Activated CD4-positive, alpha-beta T cell treated with anti-CD3 and anti-CD28 coated beads, Interleukin-2, amount 50 U/mL, for 16 hours (primary cell): ENCODE measurements at regions not wholly inside any gene's neighbourhood (a gene's known extent, or its start where the extent isn't known, plus 50 kb on each side); places are given as distances from the start of the nearest gene placed in this dataset.

Experiments used
- DNase-seq: peaks from one replicate; pipeline ENCODE4 v3.0.0-alpha.2; 2020

GRCh38 chr15:94047566-94047965 is 183.8 kb upstream of the MCTP2 start:
- no peak for DNase-seq

GRCh38 chr15:94042180-94042928 is 189.0 kb upstream of the MCTP2 start:
- DNase-seq: no peak

GRCh38 chr15:94041746-94042145 is 189.6 kb upstream of the MCTP2 start:
- no peak for DNase-seq

- no peak for DNase-seq
Measured at GRCh38 chr15:94040541-94041248, 190.7 kb upstream of the MCTP2 start.

DNA sequence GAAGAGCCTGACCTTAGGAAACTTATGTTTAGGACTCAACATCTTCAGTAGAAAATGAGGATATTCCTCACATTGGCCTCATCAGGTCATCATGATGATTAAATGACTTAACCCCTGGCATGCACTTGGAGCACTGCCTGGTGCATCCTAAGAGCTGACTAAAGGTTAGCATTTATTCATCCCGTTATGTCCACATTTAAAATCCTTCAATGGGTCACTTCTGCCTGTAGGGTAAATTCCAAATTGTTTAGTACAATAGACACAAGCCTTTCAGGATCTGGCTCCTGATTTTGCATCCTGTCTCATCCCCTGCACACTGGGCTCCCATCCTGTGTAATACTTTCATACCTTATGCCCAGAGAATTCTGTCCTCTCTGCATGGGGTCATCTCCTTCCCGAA is 195.2 kb upstream of the MCTP2 start:
- no peak for DNase-seq

GRCh38 chr15:94033683-94034020 is 197.7 kb upstream of the MCTP2 start:
- DNase-seq: no peak

DNA sequence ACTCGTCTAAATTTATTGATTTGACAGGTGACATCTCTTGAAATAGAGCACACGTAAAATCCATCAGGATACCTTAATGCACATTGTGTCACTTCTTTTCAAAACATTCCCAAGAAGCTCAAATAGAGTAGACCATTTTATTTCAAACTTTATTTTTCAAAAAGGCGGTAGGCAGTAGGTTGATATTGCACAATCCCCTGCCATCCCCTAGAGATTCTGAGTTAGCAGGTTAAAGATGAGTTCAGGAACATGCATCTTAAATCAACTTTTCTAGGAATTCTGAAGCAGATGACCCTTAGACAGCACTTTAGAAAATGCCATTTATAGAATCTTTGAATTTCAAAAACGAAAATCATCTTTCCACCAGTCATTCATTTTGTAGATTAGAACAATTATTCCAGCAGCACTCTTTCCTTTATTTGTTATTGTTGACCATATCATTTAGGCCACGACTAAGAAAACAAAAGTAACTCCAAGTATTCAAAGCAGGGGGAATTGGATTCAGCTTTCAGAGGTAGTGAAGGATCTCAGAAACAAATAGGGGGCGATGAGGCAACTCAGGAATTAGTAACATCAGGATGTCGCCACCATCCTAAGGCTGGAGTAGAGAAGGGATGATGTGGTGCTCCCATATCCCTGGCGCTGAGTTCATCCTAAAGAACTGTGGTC is 198.2 kb upstream of the MCTP2 start:
- DNase-seq: no peak

DNA sequence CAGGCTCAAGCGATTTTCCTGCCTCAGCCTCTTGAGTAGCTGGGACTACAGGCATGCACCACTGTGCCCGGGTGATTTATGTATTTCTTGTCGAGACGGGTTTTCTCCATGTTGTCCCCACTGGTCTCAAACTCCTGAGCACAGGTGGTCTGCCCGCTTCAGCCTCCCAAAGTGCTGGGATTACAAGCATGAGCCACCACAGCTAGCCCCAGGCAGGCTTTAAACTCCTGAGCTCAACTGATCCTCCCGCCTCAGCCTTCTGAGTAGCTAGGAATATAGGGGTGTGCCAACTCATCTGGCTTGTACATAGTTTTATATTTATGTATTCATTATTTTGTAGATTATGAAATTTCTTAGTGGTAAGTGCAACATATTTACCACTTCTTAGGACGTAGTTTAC is 198.8 kb upstream of the MCTP2 start:
- DNase-seq: no peak

- no peak for DNase-seq
Measured at GRCh38 chr15:94031072-94031471, 200.3 kb upstream of the MCTP2 start.

GRCh38 chr15:94029495-94029894 is 201.9 kb upstream of the MCTP2 start:
- DNase-seq: no peak

GRCh38 chr15:94028809-94029208 is 202.6 kb upstream of the MCTP2 start:
- no peak for DNase-seq

DNA sequence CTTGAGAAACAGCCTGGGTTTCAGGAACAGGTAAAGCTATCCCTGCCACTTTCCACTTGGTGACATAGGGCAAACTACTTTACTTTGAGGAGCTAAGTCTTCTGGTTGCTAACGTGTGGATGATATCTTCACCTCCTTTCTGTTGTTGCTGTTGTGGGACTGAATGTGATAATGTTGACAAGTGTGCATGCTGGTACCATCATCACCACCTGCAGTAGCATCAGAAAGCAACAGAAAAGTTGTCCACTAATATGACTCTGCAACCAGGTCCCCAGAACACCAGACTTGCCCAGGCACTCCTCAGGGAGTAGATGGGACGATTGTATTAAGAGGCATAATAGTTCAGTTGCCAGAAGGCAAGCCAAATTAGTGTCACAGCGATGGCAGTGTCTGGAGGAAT is 203.2 kb upstream of the MCTP2 start:
- no peak for DNase-seq

GRCh38 chr15:94027581-94027980 is 203.8 kb upstream of the MCTP2 start:
- no peak for DNase-seq

GRCh38 chr15:94026458-94027304 is 204.7 kb upstream of the MCTP2 start:
- no peak for DNase-seq

DNA sequence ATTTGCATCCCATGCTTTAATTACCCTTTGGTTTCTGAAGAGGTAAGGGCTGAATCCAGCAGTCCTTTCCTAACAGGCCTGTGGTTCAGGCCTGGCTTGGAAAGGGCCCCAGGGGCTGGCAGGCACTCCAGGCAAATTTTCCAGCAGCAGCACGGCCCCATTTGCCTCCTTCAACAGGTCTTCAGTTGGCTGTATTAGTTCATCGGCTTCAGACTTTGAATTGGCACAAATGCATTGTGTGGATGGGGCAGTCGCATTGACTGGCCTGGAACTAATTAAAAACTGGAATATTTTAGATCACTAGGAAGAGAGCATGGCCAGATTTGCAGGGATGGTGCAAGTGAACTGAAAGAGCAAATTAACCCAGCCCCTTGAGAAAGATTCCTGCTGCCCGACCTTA is 207.8 kb upstream of the MCTP2 start:
- no peak for DNase-seq

DNA sequence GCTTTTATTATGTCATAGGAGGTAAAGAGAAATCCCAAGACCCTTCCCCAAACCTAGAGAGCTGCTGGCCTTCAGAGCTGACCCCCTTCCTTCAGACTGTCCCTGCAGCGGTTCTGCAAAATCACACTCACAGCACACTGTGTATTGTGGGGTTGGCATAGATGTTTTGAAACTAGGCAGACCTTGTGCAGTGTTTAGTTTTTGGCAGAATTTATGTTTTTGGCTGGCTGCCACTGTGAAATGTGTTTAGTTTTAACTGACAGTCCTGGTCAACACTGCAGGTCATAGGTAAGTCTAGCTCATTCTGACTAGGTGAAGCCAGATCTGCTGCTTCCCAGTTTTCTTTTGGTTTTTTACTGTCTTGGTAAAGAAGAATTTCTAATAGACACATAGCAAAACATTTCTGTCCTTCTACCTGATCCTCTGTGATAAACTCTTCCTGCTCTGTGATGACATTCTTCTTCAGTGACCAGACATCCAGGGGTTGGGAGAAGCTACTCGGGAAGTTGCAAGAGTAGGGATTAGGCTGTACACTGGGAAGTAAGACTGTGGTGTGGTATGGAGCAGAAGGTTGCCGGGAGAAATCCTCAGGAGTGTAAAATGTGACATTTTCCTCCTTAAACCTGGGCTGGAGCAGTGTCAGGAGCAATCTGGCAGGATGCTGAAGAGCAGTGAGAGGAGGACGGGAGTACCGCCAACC is 209.6 kb upstream of the MCTP2 start:
- no peak for DNase-seq

DNA sequence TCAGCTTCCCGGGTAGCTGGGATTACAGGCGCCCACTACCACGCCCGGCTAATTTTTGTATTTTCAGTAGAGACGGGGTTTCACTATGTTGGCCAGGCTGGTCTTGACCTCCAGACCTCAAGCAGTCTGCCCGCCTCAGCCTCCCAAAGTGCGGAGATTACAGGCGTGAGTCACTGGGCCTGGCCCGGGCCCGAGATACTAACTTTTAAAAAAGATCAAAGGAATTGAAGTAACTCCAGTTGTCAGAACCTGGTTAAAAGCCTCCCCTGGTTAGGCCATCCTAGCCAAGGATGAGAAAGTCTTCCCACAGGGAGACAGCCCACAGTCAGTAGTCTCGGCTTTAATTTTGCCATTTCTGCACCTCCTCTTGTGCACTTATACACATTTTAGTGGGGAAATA is 212.3 kb upstream of the MCTP2 start:
- DNase-seq: no peak

DNA sequence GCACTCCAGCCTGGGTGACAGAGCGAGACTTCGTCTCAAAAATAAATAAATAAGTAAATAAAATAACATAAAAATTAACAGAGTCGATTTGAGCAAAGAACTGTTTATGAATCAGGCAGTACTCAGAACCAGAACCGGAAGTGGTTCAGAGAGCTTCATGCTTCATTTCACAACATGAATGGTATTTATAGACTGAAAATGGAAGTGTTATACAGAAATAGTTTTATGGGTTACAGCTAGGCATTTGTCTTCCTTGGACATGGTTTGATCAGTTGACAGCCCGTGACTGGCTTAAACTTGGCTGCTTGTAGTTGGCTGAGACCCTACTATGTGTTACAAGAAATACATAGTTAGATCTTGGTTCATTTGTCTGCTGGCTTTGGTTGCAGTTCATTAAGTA is 216.0 kb upstream of the MCTP2 start:
- no peak for DNase-seq

- DNase-seq: no peak
Measured at GRCh38 chr15:94008104-94009074, 223.0 kb upstream of the MCTP2 start.

GRCh38 chr15:94004697-94005096 is 226.7 kb upstream of the MCTP2 start:
- no peak for DNase-seq

- DNase-seq: no peak
Measured at GRCh38 chr15:94002041-94002440, 229.3 kb upstream of the MCTP2 start.
